Right lobe of liver (tissue), 6 donors: ENCODE measurements at regions not wholly inside any gene's neighbourhood (a gene's known extent, or its start where the extent isn't known, plus 50 kb on each side); places are given as distances from the start of the nearest gene placed in this dataset.

Experiments used
- ATAC-seq, 4 donors: fragments of 200-7000 bp; cut with Tn5 transposase; one replicate each; pipeline ENCODE4 v1.9.1; 2020; ENCODE audit warnings: mild to moderate bottlenecking in 4 of 4, moderate library complexity in 4 of 4
- DNase-seq, 3 donors: peaks; one replicate each; pipeline ENCODE4 v3.0.0-alpha.2; 2020
- H3K27ac ChIP-seq, 3 donors: fragments of 200-600 bp; one replicate each; pipeline ENCODE4 v1.8.0; 2022
- H3K27me3 ChIP-seq, 2 donors: fragments of 200-600 bp; one replicate each; pipeline ENCODE4 v1.8.0; 2022
- H3K36me3 ChIP-seq, 4 donors: fragments of 200-600 bp; sonication (generic) in 1 of 4; one replicate each; pipeline versions ENCODE4 v1.5.1 to v1.8.0; 2017 to 2022; ENCODE audit warnings: control low read depth in 1 of 4
- H3K4me1 ChIP-seq, 4 donors: fragments of 200-600 bp; sonication (generic) in 1 of 4; one replicate each; pipeline versions ENCODE4 v1.5.1 to v1.8.0; 2017 to 2022; ENCODE audit warnings: control low read depth in 1 of 4
- H3K4me3 ChIP-seq, 3 donors: fragments of 200-600 bp; one replicate each; pipeline ENCODE4 v1.8.0; 2022
- H3K9me3 ChIP-seq, 4 donors: fragments of 200-600 bp; sonication (generic) in 1 of 4; one replicate each; pipeline versions ENCODE4 v1.5.1 to v1.8.0; 2017 to 2022; ENCODE audit warnings: control low read depth in 1 of 4
- POLR2A ChIP-seq: fragments of 450-650 bp; IDR thresholded peaks from one replicate; pipeline ENCODE4 v1.6.1; 2017; ENCODE audit warnings: antibody characterized with exemption, mild to moderate bottlenecking
- WGBS: methylation state at CpG from one replicate; pipeline ENCODE4 v1.1.6; 2018; ENCODE audit warnings: low coverage, low lambda C conversion rate; ENCODE audit not compliant: insufficient coverage; ENCODE audit errors: missing lambda C conversion rate; 5-methylcytosine and 5-hydroxymethylcytosine counted together
- intact Hi-C, 2 donors: fragments of 100-400 bp; cut with DNase I; formaldehyde crosslinking; loops; one replicate each; pipeline versions ENCODE4 v1.11.2 to v1.14.1; 2022
- TF ChIP-seq, protein P1 (sequence below), 4 donors: fragments of 200-600 bp in 3 of 4; fragments of 450-650 bp in 1 of 4; IDR thresholded peaks; one replicate each; pipeline versions ENCODE4 v1.5.1 to v1.8.0; 2016 to 2022; ENCODE audit warnings: antibody characterized with exemption in 4 of 4, mild to moderate bottlenecking in 2 of 4
- donor health status: DM: no; HTN: yes; CAD: no.
- donor health status: DM: no; HTN: no; CAD: no.
- donor health status: DM: no; HTN: no; CAD: no.
- donor health status: DM: no; HTN: yes; CAD: no.
- donor health status: DM: no; HTN: yes; CAD: no.

DNA sequence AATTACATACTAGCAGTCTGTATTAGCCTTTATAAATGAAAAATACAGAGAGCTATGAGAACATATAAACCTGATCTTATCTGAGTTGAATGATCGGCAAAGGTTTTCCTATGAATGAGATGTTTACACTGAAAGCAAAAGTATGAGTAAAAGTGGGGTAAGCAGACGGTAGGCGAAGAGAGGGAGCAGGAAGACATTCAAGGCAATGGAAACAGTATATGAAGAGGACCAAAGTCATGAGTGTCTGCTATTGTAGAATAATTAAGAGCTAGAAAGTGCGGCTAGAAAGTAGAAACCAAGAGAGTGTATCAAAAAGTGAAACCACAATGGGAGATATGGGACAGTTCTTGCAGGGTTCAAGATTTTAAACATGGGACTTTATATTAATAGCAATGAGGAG, 67.0 kb upstream of the TMLHE start:
- H3K36me3 ChIP-seq, result no peaks in the 10 kb centered on the region
- TF ChIP-seq, protein P1, sequence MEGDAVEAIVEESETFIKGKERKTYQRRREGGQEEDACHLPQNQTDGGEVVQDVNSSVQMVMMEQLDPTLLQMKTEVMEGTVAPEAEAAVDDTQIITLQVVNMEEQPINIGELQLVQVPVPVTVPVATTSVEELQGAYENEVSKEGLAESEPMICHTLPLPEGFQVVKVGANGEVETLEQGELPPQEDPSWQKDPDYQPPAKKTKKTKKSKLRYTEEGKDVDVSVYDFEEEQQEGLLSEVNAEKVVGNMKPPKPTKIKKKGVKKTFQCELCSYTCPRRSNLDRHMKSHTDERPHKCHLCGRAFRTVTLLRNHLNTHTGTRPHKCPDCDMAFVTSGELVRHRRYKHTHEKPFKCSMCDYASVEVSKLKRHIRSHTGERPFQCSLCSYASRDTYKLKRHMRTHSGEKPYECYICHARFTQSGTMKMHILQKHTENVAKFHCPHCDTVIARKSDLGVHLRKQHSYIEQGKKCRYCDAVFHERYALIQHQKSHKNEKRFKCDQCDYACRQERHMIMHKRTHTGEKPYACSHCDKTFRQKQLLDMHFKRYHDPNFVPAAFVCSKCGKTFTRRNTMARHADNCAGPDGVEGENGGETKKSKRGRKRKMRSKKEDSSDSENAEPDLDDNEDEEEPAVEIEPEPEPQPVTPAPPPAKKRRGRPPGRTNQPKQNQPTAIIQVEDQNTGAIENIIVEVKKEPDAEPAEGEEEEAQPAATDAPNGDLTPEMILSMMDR (IDR thresholded peaks at IDR 0.05), result no peak
- no peak for TF ChIP-seq POLR2A
- ATAC-seq (no peak), DNase-seq (no peak)
- H3K4me1 ChIP-seq, result no peaks in the 10 kb centered on the region
- no peak overlapping the region for H3K27ac ChIP-seq
- H3K4me3 ChIP-seq, result no peak overlapping the region
- H3K9me3 ChIP-seq, result no peaks in the 10 kb centered on the region
- WGBS, result 79% methylated on average over 4 of the region's 4 CpGs
- intact Hi-C loops, result no loop called here
- H3K27me3 ChIP-seq, result no peaks in the 10 kb centered on the region

DNA sequence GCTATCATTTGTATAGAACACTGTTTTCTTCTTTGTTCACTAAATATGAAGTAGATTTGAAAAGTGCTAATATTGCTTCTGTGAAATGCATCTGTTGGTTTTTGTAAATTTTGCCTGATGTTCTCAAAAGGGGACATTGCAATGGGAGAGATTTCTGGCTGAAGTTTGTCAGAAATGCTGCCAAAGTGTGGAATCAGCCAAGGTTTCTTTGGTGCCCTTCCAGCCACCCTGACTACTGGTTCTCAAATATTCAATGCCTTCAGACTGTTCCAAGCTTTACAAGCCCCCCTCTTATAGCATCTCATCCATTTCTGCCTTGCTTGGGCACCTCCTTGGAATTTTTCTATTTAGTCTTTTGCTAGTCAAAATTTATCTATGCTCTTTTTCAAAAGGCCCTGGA, 60.6 kb upstream of the TMLHE start:
- ATAC-seq (no peak), DNase-seq (no peak)
- Histone ChIP-seq H3K27ac (no peak overlapping the region), H3K4me1 (no peaks in the 10 kb centered on the region), H3K4me3 (no peak overlapping the region), H3K27me3 (no peaks in the 10 kb centered on the region), H3K36me3 (no peaks in the 10 kb centered on the region), H3K9me3 (no peaks in the 10 kb centered on the region)
- intact Hi-C loops, result no loop called here
- TF ChIP-seq POLR2A, result no peak
- TF ChIP-seq, protein P1 (IDR thresholded peaks at IDR 0.05), result no peak

DNA sequence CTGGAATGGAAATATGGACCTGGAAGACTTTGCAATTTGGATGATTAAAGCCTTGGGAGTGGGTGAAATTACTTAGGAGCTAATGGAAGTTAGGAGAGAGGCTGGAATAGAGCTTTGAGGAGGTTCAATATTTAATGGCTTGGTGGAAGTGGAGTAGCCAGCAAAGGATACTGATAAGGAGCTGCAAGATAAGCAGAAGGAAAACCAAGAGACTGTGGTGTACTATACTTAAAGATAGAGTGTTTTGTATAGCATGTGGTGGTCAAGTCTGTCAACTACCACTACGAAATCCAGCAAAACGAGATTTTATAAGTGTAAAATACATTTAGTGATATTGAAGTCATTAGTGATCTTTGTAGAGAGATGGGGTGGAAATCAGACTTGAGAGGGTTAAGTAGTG, 54.0 kb upstream of the TMLHE start:
- Histone ChIP-seq H3K4me3 (no peak overlapping the region), H3K4me1 (no peaks in the 10 kb centered on the region), H3K27ac (no peak overlapping the region), H3K9me3 (no peaks in the 10 kb centered on the region), H3K36me3 (no peaks in the 10 kb centered on the region), H3K27me3 (no peaks in the 10 kb centered on the region)
- DNase-seq (no peak), ATAC-seq (no peak)
- TF ChIP-seq, protein P1 (IDR thresholded peaks at IDR 0.05), result no peak
- no peak for TF ChIP-seq POLR2A
- WGBS, result 42% methylated on average over 2 of the region's 2 CpGs
- intact Hi-C loops, result no loop called here
